ENCODE measurements at regions not wholly inside any gene's neighbourhood (a gene's known extent, or its start where the extent isn't known, plus 50 kb on each side); places are given as distances from the start of the nearest gene placed in this dataset.

- ChIA-PET POLR2A (ENCODE audit: low non-redundant PET) (no interaction called here), CTCF (no interaction called here)
- no peak for TF ChIP-seq CTCF (conservative IDR thresholded peaks at IDR 0.05; ENCODE audit: low read depth)
- DNase-seq (ENCODE audit: low spot score): peak; percentile 75
- H3K27ac ChIP-seq: no peak overlapping the region
Observed at GRCh38 chr2:120594856-120595685, 140.6 kb upstream of the GLI2 start.

DNA sequence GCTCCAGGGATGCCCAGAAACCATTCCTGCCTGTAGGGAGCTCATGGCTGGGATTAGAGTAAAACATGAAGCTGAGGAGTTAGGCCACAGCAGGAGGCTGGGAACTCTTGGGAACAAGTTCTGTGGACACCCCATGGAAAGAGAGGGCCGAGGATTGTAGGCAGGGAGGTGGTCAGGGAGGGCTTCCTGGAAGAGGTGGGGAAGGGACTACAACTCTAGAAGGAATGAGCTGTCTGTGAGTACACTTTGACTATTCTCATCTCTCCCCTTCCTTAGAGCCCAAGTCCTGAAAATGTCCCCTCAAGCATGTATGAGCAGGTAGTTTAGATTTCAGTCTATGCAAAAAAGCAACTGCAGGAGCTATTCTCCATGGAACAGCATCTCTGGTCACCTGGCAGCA, 139.9 kb upstream of the GLI2 start:
- ChIA-PET CTCF (no interaction called here), POLR2A (ENCODE audit: low non-redundant PET) (no interaction called here)
- TF ChIP-seq CTCF (conservative IDR thresholded peaks at IDR 0.05; ENCODE audit: low read depth): no peak
- no peak overlapping the region for H3K27ac ChIP-seq
- no peak for DNase-seq (ENCODE audit: low spot score)

DNA sequence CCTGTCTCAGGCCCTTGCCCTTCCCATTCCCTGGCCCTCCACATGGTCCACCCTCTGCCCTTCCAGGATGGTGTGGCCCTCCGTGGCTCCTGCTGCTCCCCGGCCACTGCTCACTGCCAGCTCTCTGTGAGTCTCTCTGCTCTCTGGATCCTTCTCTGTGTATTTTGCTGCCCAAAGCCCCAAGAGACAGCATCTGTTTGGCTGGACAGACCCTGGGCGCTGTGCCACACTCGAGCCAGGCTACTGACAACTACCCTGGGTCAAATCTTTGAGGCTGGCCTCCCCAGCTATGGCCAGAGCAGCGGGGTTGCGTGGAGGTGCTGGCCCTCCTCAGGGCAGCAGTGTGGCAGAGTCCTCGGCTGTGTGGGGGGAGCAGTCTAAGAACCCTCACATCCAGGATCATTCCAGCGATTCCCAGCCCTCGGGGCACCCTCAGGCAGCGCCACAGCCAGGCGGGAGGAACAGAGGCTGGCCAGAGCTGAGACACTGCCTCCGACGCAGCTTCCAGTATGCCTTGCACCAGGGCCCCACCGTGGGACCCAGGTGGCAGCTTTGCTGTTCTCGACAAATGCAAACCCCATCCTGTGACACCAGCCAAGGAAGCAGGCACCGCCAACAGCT, 139.4 kb upstream of the GLI2 start:
- no peak for TF ChIP-seq CTCF (conservative IDR thresholded peaks at IDR 0.05; ENCODE audit: low read depth)
- CTCF ChIA-PET: no interaction called here
- no peak for DNase-seq (ENCODE audit: low spot score)
- POLR2A ChIA-PET (ENCODE audit: low non-redundant PET): no interaction called here
- H3K27ac ChIP-seq: no peak overlapping the region

DNA sequence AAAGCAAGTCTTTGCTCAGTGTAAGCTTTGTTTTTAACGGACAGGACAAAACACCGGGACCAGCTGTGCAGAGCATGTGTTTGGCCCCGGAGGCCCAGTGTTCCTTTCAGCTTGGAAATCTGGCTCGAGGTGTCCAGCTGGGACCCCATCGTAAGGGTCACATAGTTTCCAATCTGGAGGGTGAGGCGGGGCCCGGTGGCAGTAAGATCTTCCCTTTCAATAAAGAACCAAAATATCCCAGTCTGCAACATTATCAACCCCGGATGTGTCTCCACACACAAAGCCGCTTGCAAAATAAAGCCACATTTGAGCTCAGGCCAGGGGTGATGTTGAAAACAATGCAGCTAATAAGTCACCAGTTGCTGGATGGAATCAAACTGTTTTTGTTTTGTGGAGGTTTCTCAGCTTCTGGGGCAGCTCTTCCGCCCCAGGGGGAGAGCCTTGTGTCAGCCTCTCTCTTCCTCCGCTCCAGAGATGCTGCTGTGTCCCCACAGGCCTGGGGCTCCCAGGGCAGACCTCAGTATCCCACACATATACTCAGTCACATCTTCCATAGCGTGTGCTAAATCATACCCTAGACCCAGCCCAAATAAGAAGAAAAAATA, 138.6 kb upstream of the GLI2 start:
- CTCF ChIA-PET: interaction anchor here (0.5 to 0.9 kb wide), 2 partner anchors 46 to 259 kb away, joined by 3 read pairs; no protein-coding TSS in a partner anchor
- POLR2A ChIA-PET (ENCODE audit: low non-redundant PET): no interaction called here
- no peak for TF ChIP-seq CTCF (conservative IDR thresholded peaks at IDR 0.05; ENCODE audit: low read depth)
- no peak overlapping the region for H3K27ac ChIP-seq
- DNase-seq (ENCODE audit: low spot score): no peak

DNA sequence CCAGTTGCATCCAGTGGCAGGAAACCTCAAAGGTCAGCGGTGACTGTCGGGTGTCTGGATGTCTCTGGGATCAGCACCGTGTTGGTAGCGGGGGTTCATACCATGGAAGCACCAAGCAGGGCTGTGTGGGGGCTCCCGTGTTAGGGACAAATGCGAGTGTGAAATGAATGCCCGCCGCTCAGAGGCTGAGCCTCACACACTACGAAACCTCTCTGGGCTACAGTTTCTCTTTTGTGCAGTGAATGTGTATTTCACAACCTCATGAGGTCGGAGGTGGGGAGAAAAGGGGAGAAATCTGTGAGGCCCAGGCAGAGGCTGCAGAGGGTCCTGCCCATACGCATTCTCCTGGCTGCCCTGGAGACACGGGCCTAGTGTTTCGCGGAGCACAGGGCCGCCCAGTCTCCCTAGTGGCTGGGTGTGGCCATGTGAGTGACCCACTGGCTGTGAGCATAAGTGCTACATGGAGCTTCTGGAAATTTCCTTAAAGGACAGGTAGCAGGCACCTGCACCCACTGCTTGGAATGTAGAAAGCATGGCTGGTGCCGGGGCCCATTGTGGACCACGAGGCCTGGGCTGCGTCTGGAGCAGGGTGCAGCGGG, 138.0 kb upstream of the GLI2 start:
- CTCF ChIA-PET: interaction anchor here (0.7 to 0.9 kb wide), 2 partner anchors 16 to 46 kb away, joined by 3 read pairs; no protein-coding TSS in a partner anchor

More for the DNA sequence above, 138.0 kb upstream of the GLI2 start:
- no peak for TF ChIP-seq CTCF (conservative IDR thresholded peaks at IDR 0.05; ENCODE audit: low read depth)
- no peak for DNase-seq (ENCODE audit: low spot score)
- H3K27ac ChIP-seq: no peak overlapping the region
- POLR2A ChIA-PET (ENCODE audit: low non-redundant PET): no interaction called here
